HepG2 (cell line): ENCODE measurements at regions not wholly inside any gene's neighbourhood (a gene's known extent, or its start where the extent isn't known, plus 50 kb on each side); places are given as distances from the start of the nearest gene placed in this dataset.

Source experiments
- ARNTL ChIP-seq: sonication (generic); formaldehyde crosslinking; IDR thresholded peaks from 2 replicates; pipeline ENCODE4 v1.4.0; 2020; ENCODE audit warnings: mild to moderate bottlenecking, missing genetic modification reagents
- ATF7 ChIP-seq, 2 experiments: fragments of 450-650 bp in 1 of 2; sonication (generic) in 1 of 2; formaldehyde crosslinking in 1 of 2; IDR thresholded peaks; 2 replicates each; pipeline versions ENCODE4 v1.4.0 to v1.6.1; 2016 to 2020; ENCODE audit warnings: antibody characterized with exemption in 1 of 2, mild to moderate bottlenecking in 1 of 2, missing genetic modification reagents in 1 of 2
- EP300 ChIP-seq, 3 experiments: sonication (generic) in 1 of 3; formaldehyde crosslinking in 1 of 3; IDR thresholded peaks; 2 replicates each; pipeline versions ENCODE4 v1.5.1 to v1.6.1; 2011 to 2020; ENCODE audit warnings: low read depth in 2 of 3, low read length in 2 of 3, borderline replicate concordance in 1 of 3, improper control_type of control experiment in 1 of 3, mild to moderate bottlenecking in 1 of 3, missing genetic modification reagents in 1 of 3, moderate library complexity in 1 of 3
- FOSL1 ChIP-seq: sonication (generic); formaldehyde crosslinking; IDR thresholded peaks from 2 replicates; pipeline ENCODE4 v1.9.0; 2021; ENCODE audit warnings: missing genetic modification reagents, borderline replicate concordance
- FOXK1 ChIP-seq: sonication (generic); formaldehyde crosslinking; IDR thresholded peaks from 2 replicates; pipeline ENCODE4 v1.4.0; 2020; ENCODE audit warnings: low read depth, missing genetic modification reagents, borderline replicate concordance
- GTF2F1 ChIP-seq: fragments of 150-350 bp; IDR thresholded peaks from 2 replicates; pipeline ENCODE4 v1.6.1; 2014; ENCODE audit warnings: low read length
- HOXA7 ChIP-seq: sonication (generic); formaldehyde crosslinking; IDR thresholded peaks from 2 replicates; pipeline ENCODE4 v1.8.1; 2022; ENCODE audit warnings: mild to moderate bottlenecking, missing genetic modification reagents, moderate library complexity
- MAFK ChIP-seq, 2 experiments: IDR thresholded peaks in 1 of 2; conservative IDR thresholded peaks in 1 of 2; 2 replicates each; pipeline ENCODE4 v1.6.1; 2011; ENCODE audit warnings: improper control_type of control experiment in 2 of 2, low read length in 2 of 2
- MBNL3 ChIP-seq: fragments of 250-450 bp; sonication (Bioruptor Pico); conservative IDR thresholded peaks from 2 replicates; pipeline ENCODE4 v1.8.0; 2022; ENCODE audit warnings: mild to moderate bottlenecking, inconsistent platforms
- NCOA5 ChIP-seq: sonication (generic); formaldehyde crosslinking; IDR thresholded peaks from 2 replicates; pipeline ENCODE4 v1.4.0; 2020; ENCODE audit warnings: missing genetic modification reagents
- NFE2L1 ChIP-seq: sonication (generic); formaldehyde crosslinking; IDR thresholded peaks from 2 replicates; pipeline ENCODE4 v1.4.0; 2020; ENCODE audit warnings: missing genetic modification reagents, mild to moderate bottlenecking, borderline replicate concordance
- PHF8 ChIP-seq: sonication (generic); formaldehyde crosslinking; IDR thresholded peaks from 2 replicates; pipeline ENCODE4 v1.5.0; 2020; ENCODE audit warnings: missing genetic modification reagents
- RBAK ChIP-seq: sonication (generic); formaldehyde crosslinking; IDR thresholded peaks from 2 replicates; pipeline ENCODE4 v1.5.1; 2020; ENCODE audit warnings: mild to moderate bottlenecking, missing genetic modification reagents
- RBM39 ChIP-seq: fragments of 200-400 bp; formaldehyde crosslinking; IDR thresholded peaks from one replicate; pipeline ENCODE4 v1.6.1; 2018; ENCODE audit warnings: antibody characterized with exemption, mild to moderate bottlenecking, low read depth, low read length; ENCODE audit not compliant: poor library complexity, severe bottlenecking
- RNF2 ChIP-seq: fragments of 450-650 bp; conservative IDR thresholded peaks from 2 replicates; pipeline ENCODE4 v1.6.1; 2016; ENCODE audit warnings: low read depth
- SSRP1 ChIP-seq: IDR thresholded peaks from 2 replicates; pipeline ENCODE4 v1.6.1; 2016; ENCODE audit warnings: control low read depth
- U2AF1 ChIP-seq: fragments of 200-400 bp; formaldehyde crosslinking; optimal IDR thresholded peaks from 2 replicates; pipeline ENCODE3; 2017; ENCODE audit warnings: mild to moderate bottlenecking, low read depth, low read length
- ZBTB3 ChIP-seq: sonication (generic); formaldehyde crosslinking; IDR thresholded peaks from 2 replicates; pipeline ENCODE4 v1.4.0; 2020; ENCODE audit warnings: low read depth, mild to moderate bottlenecking, moderate library complexity, missing genetic modification reagents, borderline replicate concordance
- ZNF484 ChIP-seq: sonication (generic); formaldehyde crosslinking; IDR thresholded peaks from 2 replicates; pipeline ENCODE4 v1.5.1; 2020; ENCODE audit warnings: mild to moderate bottlenecking, low read depth, missing genetic modification reagents, borderline replicate concordance
- ZNF703 ChIP-seq: sonication (generic); formaldehyde crosslinking; IDR thresholded peaks from 2 replicates; pipeline ENCODE4 v1.5.1; 2020; ENCODE audit warnings: missing genetic modification reagents, mild to moderate bottlenecking, moderate library complexity, borderline replicate concordance
- ZNF883 ChIP-seq: sonication (generic); formaldehyde crosslinking; IDR thresholded peaks from 2 replicates; pipeline ENCODE4 v1.5.1; 2020; ENCODE audit warnings: mild to moderate bottlenecking, missing genetic modification reagents; ENCODE audit errors: not compliant biosample characterization
- ZUFSP ChIP-seq: sonication (generic); formaldehyde crosslinking; IDR thresholded peaks from 2 replicates; pipeline ENCODE4 v1.9.0; 2021; ENCODE audit warnings: missing genetic modification reagents, mild to moderate bottlenecking, borderline replicate concordance
- TF ChIP-seq, protein P1 (sequence below): sonication (generic); formaldehyde crosslinking; IDR thresholded peaks from 2 replicates; pipeline ENCODE4 v1.4.0; 2020; ENCODE audit warnings: missing genetic modification reagents
- TF ChIP-seq, protein P2 (sequence below): sonication (generic); formaldehyde crosslinking; IDR thresholded peaks from 2 replicates; pipeline ENCODE4 v1.4.0; 2020; ENCODE audit warnings: missing genetic modification reagents

DNA sequence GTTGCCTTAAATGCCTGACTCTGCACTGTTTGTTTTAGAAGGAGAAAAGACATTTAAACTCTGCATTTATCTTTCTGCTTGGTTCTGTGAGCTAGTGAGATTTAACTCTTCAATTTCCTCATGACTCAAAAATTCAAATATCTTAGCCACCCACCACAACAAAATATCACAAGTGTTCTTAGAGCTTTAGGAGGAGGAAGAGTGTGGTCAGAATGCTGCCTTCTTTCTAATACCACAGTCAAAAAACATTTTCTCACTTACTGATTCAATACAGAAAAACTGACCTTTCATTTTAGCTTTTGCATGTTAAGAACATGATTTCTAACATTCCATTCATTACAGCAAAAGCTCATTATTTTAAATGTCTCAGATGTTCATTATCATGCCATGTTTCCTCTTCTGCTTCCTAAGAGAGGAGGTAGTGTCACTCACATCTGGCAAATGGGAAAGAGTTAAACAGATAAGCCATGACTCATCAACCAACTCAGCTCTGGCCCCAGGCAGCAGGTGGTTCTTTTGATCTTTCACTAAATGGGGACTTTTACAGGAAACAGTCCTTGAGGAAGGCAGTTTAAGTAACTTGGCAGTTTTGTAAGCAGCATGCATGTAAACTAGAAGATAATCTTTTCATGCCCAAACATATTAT lies 56.4 kb upstream of the RNU6-8 start (continued):
- TF ChIP-seq ZNF484 (no peak), GTF2F1 (no peak), U2AF1 (no peak), ZUFSP (no peak), FOSL1 (peak; percentile 94), EP300 (IDR thresholded peaks at IDR 0.05; ENCODE audit: low read depth in 2 of 2, low read length in 2 of 2) (peak in 1 of 2 experiments; percentile 81; a peak in 2 of 4 replicates), EP300 (CRISPR knock-in tag; IDR thresholded peaks at IDR 0.05; ENCODE audit: borderline replicate concordance) (no peak; the same call in 1 of the 2 replicates), SSRP1 (no peak), HOXA7 (no peak), ZNF883 (CRISPR knock-in tag) (no peak), ZNF703 (no peak), MBNL3 (CRISPR knock-in tag) (no peak), ZBTB3 (CRISPR knock-in tag) (0 out of 2 replicates have a peak, but pooled peaks have one; percentile 17), ARNTL (CRISPR knock-in tag) (no peak), NCOA5 (no peak), PHF8 (CRISPR knock-in tag) (no peak), MAFK (conservative IDR thresholded peaks at IDR 0.05 in 1 of 2, IDR thresholded peaks at IDR 0.05 in 1 of 2; ENCODE audit: low read length in 2 of 2) (peak; percentile 9 to 25; a peak in 1 of 4 replicates), RBAK (no peak), RBM39 (no peak), NFE2L1 (CRISPR knock-in tag) (no peak), ATF7 (IDR thresholded peaks at IDR 0.05) (no peak), ATF7 (CRISPR knock-in tag; IDR thresholded peaks at IDR 0.05) (no peak), FOXK1 (CRISPR knock-in tag) (0 out of 2 replicates have a peak, but pooled peaks have one; percentile 44), RNF2 (0 out of 2 replicates have a peak, but pooled peaks have one; percentile 26)
- TF ChIP-seq, protein P1, sequence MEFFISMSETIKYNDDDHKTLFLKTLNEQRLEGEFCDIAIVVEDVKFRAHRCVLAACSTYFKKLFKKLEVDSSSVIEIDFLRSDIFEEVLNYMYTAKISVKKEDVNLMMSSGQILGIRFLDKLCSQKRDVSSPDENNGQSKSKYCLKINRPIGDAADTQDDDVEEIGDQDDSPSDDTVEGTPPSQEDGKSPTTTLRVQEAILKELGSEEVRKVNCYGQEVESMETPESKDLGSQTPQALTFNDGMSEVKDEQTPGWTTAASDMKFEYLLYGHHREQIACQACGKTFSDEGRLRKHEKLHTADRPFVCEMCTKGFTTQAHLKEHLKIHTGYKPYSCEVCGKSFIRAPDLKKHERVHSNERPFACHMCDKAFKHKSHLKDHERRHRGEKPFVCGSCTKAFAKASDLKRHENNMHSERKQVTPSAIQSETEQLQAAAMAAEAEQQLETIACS = no peak
- TF ChIP-seq, protein P2, sequence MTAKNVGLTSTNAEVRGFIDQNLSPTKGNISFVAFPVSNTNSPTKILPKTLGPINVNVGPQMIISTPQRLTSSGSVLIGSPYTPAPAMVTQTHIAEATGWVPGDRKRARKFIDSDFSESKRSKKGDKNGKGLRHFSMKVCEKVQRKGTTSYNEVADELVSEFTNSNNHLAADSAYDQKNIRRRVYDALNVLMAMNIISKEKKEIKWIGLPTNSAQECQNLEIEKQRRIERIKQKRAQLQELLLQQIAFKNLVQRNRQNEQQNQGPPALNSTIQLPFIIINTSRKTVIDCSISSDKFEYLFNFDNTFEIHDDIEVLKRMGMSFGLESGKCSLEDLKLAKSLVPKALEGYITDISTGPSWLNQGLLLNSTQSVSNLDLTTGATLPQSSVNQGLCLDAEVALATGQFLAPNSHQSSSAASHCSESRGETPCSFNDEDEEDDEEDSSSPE (CRISPR knock-in tag) = no peak
